HEK293 (cell line): ENCODE measurements at regions not wholly inside any gene's neighbourhood (a gene's known extent, or its start where the extent isn't known, plus 50 kb on each side); places are given as distances from the start of the nearest gene placed in this dataset.

Source experiments
- CTCF ChIA-PET: fragments of 350-600 bp; formaldehyde crosslinking; extraction: SDS; loops from one replicate; lab custom pipeline; 2021; ENCODE audit warnings: antibody characterized with exemption; lab: Yijun Ruan, JAX
- POLR2A ChIA-PET: fragments of 300-600 bp; formaldehyde crosslinking; extraction: SDS; loops from one replicate; lab custom pipeline; 2020; ENCODE audit warnings: antibody characterized with exemption, inconsistent platforms; lab: Yijun Ruan, JAX
- H3K27ac ChIP-seq: fragments of 200-500 bp; sonication (Bioruptor generic); 2 replicates; pipeline ENCODE4 v1.5.1; 2014; ENCODE audit warnings: low read depth, low read length, control low read depth, inconsistent platforms; ENCODE audit errors: extremely low read depth
- H3K36me3 ChIP-seq, 2 experiments: fragments of 200-500 bp in 1 of 2; sonication (Bioruptor generic) in 1 of 2; 1 replicate in 1 of 2; 2 replicates in 1 of 2; pipeline ENCODE4 v1.5.1; 2014 to 2017; ENCODE audit warnings: inconsistent platforms in 2 of 2, low read length in 2 of 2; ENCODE audit not compliant: control insufficient read depth in 2 of 2, insufficient read depth in 1 of 2
- H3K4me1 ChIP-seq: fragments of 200-500 bp; sonication (Bioruptor generic); 2 replicates; pipeline ENCODE4 v1.5.1; 2014; ENCODE audit warnings: mild to moderate bottlenecking, low read length, inconsistent platforms; ENCODE audit not compliant: control insufficient read depth, insufficient read depth
- H3K4me3 ChIP-seq: 2 replicates; pipeline ENCODE4 v1.5.1; 2011; ENCODE audit warnings: low read depth, mild to moderate bottlenecking, control low read depth, low read length, moderate library complexity
- H3K9me3 ChIP-seq: fragments of 200-500 bp; sonication (Bioruptor generic); 2 replicates; pipeline ENCODE4 v1.5.1; 2014; ENCODE audit warnings: low read depth, low read length, inconsistent platforms; ENCODE audit not compliant: control insufficient read depth, insufficient read depth
- KLF10 ChIP-seq: fragments of 450-650 bp; IDR thresholded peaks from 2 replicates; pipeline ENCODE4 v1.5.1; 2018; ENCODE audit warnings: missing biosample characterization, mild to moderate bottlenecking, missing genetic modification characterization
- KLF8 ChIP-seq: fragments of 450-650 bp; formaldehyde crosslinking; IDR thresholded peaks from 2 replicates; pipeline ENCODE4 v1.5.1; 2016; ENCODE audit warnings: missing biosample characterization, missing genetic modification characterization
- ZBTB21 ChIP-seq: fragments of 450-650 bp; formaldehyde crosslinking; IDR thresholded peaks from 2 replicates; pipeline ENCODE4 v1.5.1; 2017; ENCODE audit warnings: missing biosample characterization, missing genetic modification characterization
- ZNF114 ChIP-seq: fragments of 450-650 bp; formaldehyde crosslinking; IDR thresholded peaks from 2 replicates; pipeline ENCODE4 v1.5.0; 2017; ENCODE audit warnings: missing biosample characterization, missing genetic modification characterization
- ZNF16 ChIP-seq: fragments of 450-650 bp; formaldehyde crosslinking; IDR thresholded peaks from 2 replicates; pipeline ENCODE4 v1.5.1; 2016; ENCODE audit warnings: low read depth, missing biosample characterization, missing genetic modification characterization
- ZNF184 ChIP-seq: fragments of 450-650 bp; IDR thresholded peaks from 2 replicates; pipeline ENCODE4 v1.5.1; 2018; ENCODE audit warnings: missing biosample characterization, mild to moderate bottlenecking, missing genetic modification characterization
- ZNF274 ChIP-seq, 2 experiments: fragments of 200-500 bp in 1 of 2; fragments of 450-650 bp in 1 of 2; sonication (Bioruptor generic) in 1 of 2; formaldehyde crosslinking in 1 of 2; IDR thresholded peaks; 2 replicates each; pipeline versions ENCODE4 v1.5.1 to v1.6.1; 2014 to 2016; ENCODE audit warnings: borderline replicate concordance in 1 of 2, inconsistent platforms in 1 of 2, low read length in 1 of 2, missing biosample characterization in 1 of 2, missing genetic modification characterization in 1 of 2
- ZNF350 ChIP-seq: fragments of 450-650 bp; formaldehyde crosslinking; IDR thresholded peaks from 2 replicates; pipeline ENCODE4 v1.5.0; 2017; ENCODE audit warnings: missing biosample characterization, mild to moderate bottlenecking, missing genetic modification characterization
- ZNF416 ChIP-seq: fragments of 450-650 bp; formaldehyde crosslinking; IDR thresholded peaks from 2 replicates; pipeline ENCODE4 v1.5.1; 2016; ENCODE audit warnings: missing biosample characterization, missing genetic modification characterization
- ZNF510 ChIP-seq: fragments of 450-650 bp; formaldehyde crosslinking; IDR thresholded peaks from 2 replicates; pipeline ENCODE4 v1.5.1; 2018; ENCODE audit warnings: mild to moderate bottlenecking, missing genetic modification characterization, missing biosample characterization; ENCODE audit not compliant: insufficient replicate concordance
- ZNF560 ChIP-seq: fragments of 450-650 bp; formaldehyde crosslinking; IDR thresholded peaks from 2 replicates; pipeline ENCODE4 v1.5.1; 2017; ENCODE audit warnings: missing biosample characterization, missing genetic modification characterization, borderline replicate concordance
- ZNF571 ChIP-seq: fragments of 450-650 bp; formaldehyde crosslinking; IDR thresholded peaks from 2 replicates; pipeline ENCODE4 v1.5.0; 2017; ENCODE audit warnings: missing biosample characterization, missing genetic modification characterization
- ZNF747 ChIP-seq: fragments of 450-650 bp; formaldehyde crosslinking; IDR thresholded peaks from 2 replicates; pipeline ENCODE4 v1.5.1; 2016; ENCODE audit warnings: missing biosample characterization, missing genetic modification characterization
- ZNF768 ChIP-seq: fragments of 450-650 bp; formaldehyde crosslinking; IDR thresholded peaks from 2 replicates; pipeline ENCODE4 v1.5.1; 2018; ENCODE audit warnings: missing biosample characterization, mild to moderate bottlenecking, missing genetic modification characterization
- TF ChIP-seq, protein P1 (sequence below): fragments of 450-650 bp; formaldehyde crosslinking; IDR thresholded peaks from 2 replicates; pipeline ENCODE4 v1.5.1; 2016; ENCODE audit warnings: missing biosample characterization, missing genetic modification characterization
- TF ChIP-seq, protein P2 (sequence below): fragments of 450-650 bp; formaldehyde crosslinking; IDR thresholded peaks from 2 replicates; pipeline ENCODE4 v1.5.1; 2016; ENCODE audit warnings: missing biosample characterization, missing genetic modification characterization, borderline replicate concordance

DNA sequence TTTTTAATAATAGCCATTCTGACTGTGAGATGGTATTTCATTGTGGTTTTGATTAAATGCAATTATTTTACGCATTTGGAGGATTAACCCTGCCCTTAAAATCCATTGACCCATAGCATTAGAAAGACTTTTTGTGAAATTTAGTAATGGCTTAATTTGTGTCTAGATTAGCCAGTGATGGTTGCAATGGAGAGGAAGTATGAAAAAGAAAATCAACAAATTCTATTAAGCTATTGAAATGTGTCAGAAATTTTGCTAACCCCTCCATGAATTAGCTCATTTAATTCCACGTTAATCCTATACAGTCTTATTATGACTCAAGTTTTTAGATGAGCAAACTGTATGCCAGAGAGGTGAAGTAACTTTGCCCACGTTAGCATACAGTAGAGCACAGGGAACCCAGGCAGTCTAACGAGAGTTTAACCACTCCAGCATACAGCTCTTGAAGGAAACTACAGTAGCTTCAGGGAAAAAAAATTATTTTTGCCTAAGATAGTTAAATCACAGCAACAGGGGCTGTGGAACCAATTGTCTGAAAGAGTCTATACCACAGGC is 158.2 kb upstream of the PPP2R2B start (continued):
- TF ChIP-seq ZNF16 (tag by site-specific recombination) (no peak), ZNF768 (no peak)
- TF ChIP-seq, protein P1, sequence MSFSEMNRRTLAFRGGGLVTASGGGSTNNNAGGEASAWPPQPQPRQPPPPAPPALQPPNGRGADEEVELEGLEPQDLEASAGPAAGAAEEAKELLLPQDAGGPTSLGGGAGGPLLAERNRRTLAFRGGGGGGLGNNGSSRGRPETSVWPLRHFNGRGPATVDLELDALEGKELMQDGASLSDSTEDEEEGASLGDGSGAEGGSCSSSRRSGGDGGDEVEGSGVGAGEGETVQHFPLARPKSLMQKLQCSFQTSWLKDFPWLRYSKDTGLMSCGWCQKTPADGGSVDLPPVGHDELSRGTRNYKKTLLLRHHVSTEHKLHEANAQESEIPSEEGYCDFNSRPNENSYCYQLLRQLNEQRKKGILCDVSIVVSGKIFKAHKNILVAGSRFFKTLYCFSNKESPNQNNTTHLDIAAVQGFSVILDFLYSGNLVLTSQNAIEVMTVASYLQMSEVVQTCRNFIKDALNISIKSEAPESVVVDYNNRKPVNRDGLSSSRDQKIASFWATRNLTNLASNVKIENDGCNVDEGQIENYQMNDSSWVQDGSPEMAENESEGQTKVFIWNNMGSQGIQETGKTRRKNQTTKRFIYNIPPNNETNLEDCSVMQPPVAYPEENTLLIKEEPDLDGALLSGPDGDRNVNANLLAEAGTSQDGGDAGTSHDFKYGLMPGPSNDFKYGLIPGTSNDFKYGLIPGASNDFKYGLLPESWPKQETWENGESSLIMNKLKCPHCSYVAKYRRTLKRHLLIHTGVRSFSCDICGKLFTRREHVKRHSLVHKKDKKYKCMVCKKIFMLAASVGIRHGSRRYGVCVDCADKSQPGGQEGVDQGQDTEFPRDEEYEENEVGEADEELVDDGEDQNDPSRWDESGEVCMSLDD (tag by site-specific recombination) = no peak

DNA sequence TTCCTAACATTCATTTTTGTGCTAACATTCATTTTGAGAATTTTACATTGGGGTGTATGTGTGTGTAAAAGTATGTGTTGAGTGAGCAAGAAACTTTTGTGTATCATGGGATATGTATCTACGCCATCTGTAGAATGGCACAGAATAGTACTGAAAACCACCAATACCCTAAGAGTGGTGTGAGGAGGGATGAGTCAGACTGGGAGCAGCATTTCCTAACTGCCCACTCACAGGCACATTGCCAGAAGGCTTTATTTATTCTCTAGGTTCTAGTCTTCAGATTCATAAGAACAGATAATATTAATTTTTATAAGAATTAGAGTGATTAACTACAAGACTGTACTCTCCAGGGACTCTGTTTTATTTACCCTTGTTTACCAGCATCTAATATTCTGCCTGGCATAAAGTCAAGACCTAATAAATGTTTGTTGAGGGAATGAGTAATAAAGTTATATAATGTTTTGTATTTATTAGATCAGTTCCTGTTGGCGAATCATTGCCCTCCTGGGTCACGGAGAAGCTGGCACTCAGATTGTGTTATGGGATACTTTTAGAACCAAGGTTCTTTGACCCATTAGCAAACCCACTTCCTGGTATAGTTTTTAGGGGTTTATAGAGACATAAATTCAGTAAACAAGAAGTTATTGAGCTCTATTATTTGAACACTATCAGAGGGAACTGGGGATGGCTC is 159.1 kb upstream of the PPP2R2B start:
- H3K36me3 ChIP-seq = no peaks in the 10 kb centered on the region
- ChIA-PET CTCF (interaction anchor here (0.6 to 1.4 kb wide), 2 partner anchors 67 to 151 kb away, joined by 4 to 5 read pairs; no protein-coding TSS in a partner anchor), POLR2A (no interaction called here)
- TF ChIP-seq ZNF184 = no peak
- H3K4me3 ChIP-seq = no peak overlapping the region
- no peak overlapping the region for H3K27ac ChIP-seq
- no peaks in the 10 kb centered on the region for H3K4me1 ChIP-seq
- H3K9me3 ChIP-seq = no peaks in the 10 kb centered on the region

DNA sequence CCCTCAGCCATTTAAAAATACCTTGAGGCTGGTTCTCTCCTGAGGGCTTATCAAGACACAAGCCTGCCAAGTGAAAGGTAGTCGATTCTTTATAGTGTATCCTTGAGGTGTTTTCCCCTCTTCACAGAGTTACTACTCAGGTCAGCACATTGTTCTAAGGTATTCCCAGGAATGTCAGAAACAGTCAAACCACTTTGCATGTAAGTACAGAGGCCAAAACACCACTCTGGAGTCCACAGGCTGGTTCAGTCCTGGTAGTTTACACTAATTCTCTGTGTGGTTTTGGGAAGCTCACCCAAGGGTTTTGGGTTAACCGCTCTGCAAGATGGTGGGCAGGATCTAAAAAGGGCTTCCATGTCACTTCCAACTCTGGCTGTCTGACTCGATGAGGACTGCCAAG is 162.3 kb upstream of the PPP2R2B start:
- Histone ChIP-seq H3K36me3 (no peaks in the 10 kb centered on the region), H3K27ac (no peak overlapping the region), H3K9me3 (no peaks in the 10 kb centered on the region), H3K4me1 (no peaks in the 10 kb centered on the region), H3K4me3 (no peak overlapping the region)
- TF ChIP-seq KLF10 (tag by site-specific recombination) (no peak), ZNF510 (no peak), ZBTB21 (tag by site-specific recombination) (no peak), ZNF560 (no peak), ZNF350 (tag by site-specific recombination) (no peak), ZNF571 (tag by site-specific recombination) (no peak), ZNF416 (no peak), ZNF747 (tag by site-specific recombination) (no peak), ZNF114 (tag by site-specific recombination) (no peak), KLF8 (tag by site-specific recombination) (no peak), ZNF274 (IDR thresholded peaks at IDR 0.05; ENCODE audit: low read length) (no peak), ZNF274 (tag by site-specific recombination; IDR thresholded peaks at IDR 0.05; ENCODE audit: borderline replicate concordance) (no peak)
- TF ChIP-seq, protein P2, sequence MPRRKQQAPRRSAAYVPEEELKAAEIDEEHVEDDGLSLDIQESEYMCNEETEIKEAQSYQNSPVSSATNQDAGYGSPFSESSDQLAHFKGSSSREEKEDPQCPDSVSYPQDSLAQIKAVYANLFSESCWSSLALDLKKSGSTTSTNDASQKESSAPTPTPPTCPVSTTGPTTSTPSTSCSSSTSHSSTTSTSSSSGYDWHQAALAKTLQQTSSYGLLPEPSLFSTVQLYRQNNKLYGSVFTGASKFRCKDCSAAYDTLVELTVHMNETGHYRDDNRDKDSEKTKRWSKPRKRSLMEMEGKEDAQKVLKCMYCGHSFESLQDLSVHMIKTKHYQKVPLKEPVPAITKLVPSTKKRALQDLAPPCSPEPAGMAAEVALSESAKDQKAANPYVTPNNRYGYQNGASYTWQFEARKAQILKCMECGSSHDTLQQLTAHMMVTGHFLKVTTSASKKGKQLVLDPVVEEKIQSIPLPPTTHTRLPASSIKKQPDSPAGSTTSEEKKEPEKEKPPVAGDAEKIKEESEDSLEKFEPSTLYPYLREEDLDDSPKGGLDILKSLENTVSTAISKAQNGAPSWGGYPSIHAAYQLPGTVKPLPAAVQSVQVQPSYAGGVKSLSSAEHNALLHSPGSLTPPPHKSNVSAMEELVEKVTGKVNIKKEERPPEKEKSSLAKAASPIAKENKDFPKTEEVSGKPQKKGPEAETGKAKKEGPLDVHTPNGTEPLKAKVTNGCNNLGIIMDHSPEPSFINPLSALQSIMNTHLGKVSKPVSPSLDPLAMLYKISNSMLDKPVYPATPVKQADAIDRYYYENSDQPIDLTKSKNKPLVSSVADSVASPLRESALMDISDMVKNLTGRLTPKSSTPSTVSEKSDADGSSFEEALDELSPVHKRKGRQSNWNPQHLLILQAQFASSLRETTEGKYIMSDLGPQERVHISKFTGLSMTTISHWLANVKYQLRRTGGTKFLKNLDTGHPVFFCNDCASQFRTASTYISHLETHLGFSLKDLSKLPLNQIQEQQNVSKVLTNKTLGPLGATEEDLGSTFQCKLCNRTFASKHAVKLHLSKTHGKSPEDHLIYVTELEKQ (tag by site-specific recombination) = no peak
- ChIA-PET POLR2A (no interaction called here), CTCF (no interaction called here)
